GM23338 (cell line): ENCODE measurements at regions not wholly inside any gene's neighbourhood (a gene's known extent, or its start where the extent isn't known, plus 50 kb on each side); places are given as distances from the start of the nearest gene placed in this dataset.

Experiments used
- ATAC-seq: fragments of 200-7000 bp; cut with Tn5 transposase; 3 replicates; pipeline ENCODE4 v1.9.1; 2020
- DNase-seq: peaks from one replicate; pipeline ENCODE4 v3.0.0-alpha.2; 2015; ENCODE audit warnings: low spot score
- H2AFZ ChIP-seq: fragments of 200-600 bp; sonication (generic); 2 replicates; pipeline ENCODE4 v1.8.0; 2016; ENCODE audit warnings: antibody characterized with exemption, mild to moderate bottlenecking, moderate library complexity
- H3F3A ChIP-seq: fragments of 200-600 bp; sonication (generic); replicated peaks from 2 replicates; pipeline ENCODE4 v1.8.0; 2017; ENCODE audit warnings: antibody characterized with exemption, mixed run types, low read depth
- H3K27ac ChIP-seq: fragments of 200-600 bp; sonication (generic); 2 replicates; pipeline ENCODE4 v1.6.1; 2016; ENCODE audit warnings: low read depth
- H3K27me3 ChIP-seq: fragments of 200-600 bp; sonication (generic); 2 replicates; pipeline ENCODE4 v1.8.0; 2016; ENCODE audit warnings: mild to moderate bottlenecking, mixed run types, moderate library complexity; ENCODE audit not compliant: insufficient read depth
- H3K36me3 ChIP-seq: fragments of 200-600 bp; sonication (generic); 2 replicates; pipeline ENCODE4 v1.8.0; 2016; ENCODE audit warnings: mild to moderate bottlenecking; ENCODE audit not compliant: insufficient read depth
- H3K4me1 ChIP-seq: fragments of 200-600 bp; sonication (generic); 2 replicates; pipeline ENCODE4 v1.8.0; 2016; ENCODE audit warnings: mild to moderate bottlenecking, moderate library complexity; ENCODE audit not compliant: insufficient read depth
- H3K4me2 ChIP-seq: fragments of 200-600 bp; sonication (generic); 2 replicates; pipeline ENCODE4 v1.7.1; 2017; ENCODE audit warnings: mixed run types
- H3K4me3 ChIP-seq: fragments of 200-600 bp; sonication (generic); 2 replicates; pipeline ENCODE4 v1.6.1; 2016; ENCODE audit warnings: mixed run types
- H3K79me2 ChIP-seq: fragments of 200-600 bp; sonication (generic); replicated peaks from 2 replicates; pipeline ENCODE4 v1.8.0; 2017; ENCODE audit warnings: mild to moderate bottlenecking; ENCODE audit not compliant: insufficient read depth
- H3K9me2 ChIP-seq: fragments of 200-600 bp; sonication (generic); 2 replicates; pipeline ENCODE4 v1.8.0; 2017; ENCODE audit not compliant: insufficient read depth
- H4K20me1 ChIP-seq: fragments of 200-600 bp; sonication (generic); replicated peaks from 2 replicates; pipeline ENCODE4 v1.8.0; 2017; ENCODE audit warnings: mild to moderate bottlenecking; ENCODE audit not compliant: insufficient read depth
- H3K27ac Mint-ChIP-seq: 2 replicates; pipeline ENCODE4 v1.8.0; 2020; ENCODE audit warnings: inconsistent platforms, mild to moderate bottlenecking, moderate library complexity, mixed read lengths
- H3K27me3 Mint-ChIP-seq: 3 replicates; pipeline ENCODE4 v1.8.0; 2022; ENCODE audit warnings: low read depth, mild to moderate bottlenecking, moderate library complexity, mixed read lengths, inconsistent platforms; ENCODE audit not compliant: insufficient read depth, poor library complexity
- H3K36me3 Mint-ChIP-seq: 3 replicates; pipeline ENCODE4 v1.8.0; 2021; ENCODE audit warnings: low read depth, mild to moderate bottlenecking, inconsistent platforms, moderate library complexity, mixed read lengths
- H3K4me1 Mint-ChIP-seq: 3 replicates; pipeline ENCODE4 v1.8.0; 2020; ENCODE audit warnings: mild to moderate bottlenecking, inconsistent platforms, mixed read lengths
- H3K4me3 Mint-ChIP-seq: 3 replicates; pipeline ENCODE4 v1.8.0; 2021; ENCODE audit warnings: moderate library complexity, mild to moderate bottlenecking, inconsistent platforms, mixed read lengths
- H3K9me3 Mint-ChIP-seq: 3 replicates; pipeline ENCODE4 v1.8.0; 2020; ENCODE audit warnings: moderate library complexity, mild to moderate bottlenecking, inconsistent platforms, mixed read lengths
- ETS1 ChIP-seq: IDR thresholded peaks from 2 replicates; pipeline ENCODE4 v1.6.1; 2016; ENCODE audit warnings: antibody characterized with exemption
- EZH2 ChIP-seq: fragments of 200-600 bp; sonication (generic); IDR thresholded peaks from one replicate; pipeline ENCODE4 v1.8.0; 2017; ENCODE audit warnings: antibody characterized with exemption, mild to moderate bottlenecking, low read depth; ENCODE audit not compliant: unreplicated experiment
- EZH2phosphoT487 ChIP-seq: fragments of 200-600 bp; sonication (generic); IDR thresholded peaks from one replicate; pipeline ENCODE4 v1.8.1; 2018; ENCODE audit warnings: antibody characterized with exemption; ENCODE audit not compliant: unreplicated experiment
- JUNB ChIP-seq: IDR thresholded peaks from one replicate; pipeline ENCODE4 v1.6.1; 2016; ENCODE audit warnings: antibody characterized with exemption; ENCODE audit not compliant: unreplicated experiment
- NANOG ChIP-seq: IDR thresholded peaks from 2 replicates; pipeline ENCODE4 v1.6.1; 2016; ENCODE audit warnings: antibody characterized with exemption, borderline replicate concordance
- POLR2AphosphoS5 ChIP-seq: IDR thresholded peaks from 2 replicates; pipeline ENCODE4 v1.6.1; 2016; ENCODE audit warnings: antibody characterized with exemption, low read depth
- ZNF114 ChIP-seq: fragments of 250-450 bp; sonication (Bioruptor Pico); IDR thresholded peaks from 2 replicates; pipeline ENCODE4 v1.5.0; 2020; ENCODE audit warnings: mild to moderate bottlenecking, moderate library complexity
- ZNF331 ChIP-seq: fragments of 250-450 bp; sonication (Bioruptor Pico); IDR thresholded peaks from 2 replicates; pipeline ENCODE4 v1.5.0; 2020; ENCODE audit warnings: low read depth, mild to moderate bottlenecking, moderate library complexity
- ZNF462 ChIP-seq: fragments of 250-450 bp; sonication (Bioruptor Pico); IDR thresholded peaks from 2 replicates; pipeline ENCODE4 v1.5.0; 2020; ENCODE audit warnings: mild to moderate bottlenecking, moderate library complexity
- TF ChIP-seq, protein P1 (sequence below): IDR thresholded peaks from one replicate; pipeline ENCODE4 v1.6.1; 2018; ENCODE audit warnings: antibody characterized with exemption; ENCODE audit not compliant: unreplicated experiment

GRCh38 chrX:109813236-109813635 is 80.2 kb upstream of the ACSL4 start (continued):
- TF ChIP-seq, protein P1, sequence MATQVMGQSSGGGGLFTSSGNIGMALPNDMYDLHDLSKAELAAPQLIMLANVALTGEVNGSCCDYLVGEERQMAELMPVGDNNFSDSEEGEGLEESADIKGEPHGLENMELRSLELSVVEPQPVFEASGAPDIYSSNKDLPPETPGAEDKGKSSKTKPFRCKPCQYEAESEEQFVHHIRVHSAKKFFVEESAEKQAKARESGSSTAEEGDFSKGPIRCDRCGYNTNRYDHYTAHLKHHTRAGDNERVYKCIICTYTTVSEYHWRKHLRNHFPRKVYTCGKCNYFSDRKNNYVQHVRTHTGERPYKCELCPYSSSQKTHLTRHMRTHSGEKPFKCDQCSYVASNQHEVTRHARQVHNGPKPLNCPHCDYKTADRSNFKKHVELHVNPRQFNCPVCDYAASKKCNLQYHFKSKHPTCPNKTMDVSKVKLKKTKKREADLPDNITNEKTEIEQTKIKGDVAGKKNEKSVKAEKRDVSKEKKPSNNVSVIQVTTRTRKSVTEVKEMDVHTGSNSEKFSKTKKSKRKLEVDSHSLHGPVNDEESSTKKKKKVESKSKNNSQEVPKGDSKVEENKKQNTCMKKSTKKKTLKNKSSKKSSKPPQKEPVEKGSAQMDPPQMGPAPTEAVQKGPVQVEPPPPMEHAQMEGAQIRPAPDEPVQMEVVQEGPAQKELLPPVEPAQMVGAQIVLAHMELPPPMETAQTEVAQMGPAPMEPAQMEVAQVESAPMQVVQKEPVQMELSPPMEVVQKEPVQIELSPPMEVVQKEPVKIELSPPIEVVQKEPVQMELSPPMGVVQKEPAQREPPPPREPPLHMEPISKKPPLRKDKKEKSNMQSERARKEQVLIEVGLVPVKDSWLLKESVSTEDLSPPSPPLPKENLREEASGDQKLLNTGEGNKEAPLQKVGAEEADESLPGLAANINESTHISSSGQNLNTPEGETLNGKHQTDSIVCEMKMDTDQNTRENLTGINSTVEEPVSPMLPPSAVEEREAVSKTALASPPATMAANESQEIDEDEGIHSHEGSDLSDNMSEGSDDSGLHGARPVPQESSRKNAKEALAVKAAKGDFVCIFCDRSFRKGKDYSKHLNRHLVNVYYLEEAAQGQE = no peak
- TF ChIP-seq ZNF462 (CRISPR knock-in tag) = no peak
- TF ChIP-seq ETS1 = no peak
- no peak for TF ChIP-seq NANOG

DNA sequence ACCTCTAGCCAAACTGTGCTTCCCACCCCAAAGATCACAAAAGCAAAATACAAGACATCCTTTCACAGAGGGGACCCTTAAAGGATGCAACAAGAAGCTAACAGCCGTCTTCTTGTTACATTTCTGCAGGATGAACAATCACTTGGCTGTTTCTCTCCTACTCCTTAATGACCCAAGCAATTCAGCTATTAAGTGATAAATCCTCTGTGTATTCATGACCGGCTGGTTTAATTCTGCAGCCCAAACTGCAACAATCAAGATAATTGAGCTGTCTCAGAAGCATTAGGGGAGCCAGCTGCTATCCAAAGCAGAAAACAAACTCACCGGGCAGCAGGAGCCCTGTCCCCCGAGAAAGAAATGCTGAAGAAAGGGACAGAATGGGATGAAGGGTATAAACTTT is 85.9 kb upstream of the ACSL4 start:
- no peaks in the 10 kb centered on the region for H3K9me2 ChIP-seq
- DNase-seq = no peak
- no peaks in the 10 kb centered on the region for H3K79me2 ChIP-seq
- H3K27ac ChIP-seq = no peak overlapping the region
- no peak overlapping the region for H3K4me3 Mint-ChIP-seq
- H3K4me3 ChIP-seq = no peak overlapping the region
- no peaks in the 10 kb centered on the region for H3K27me3 Mint-ChIP-seq
- H3K4me1 Mint-ChIP-seq = peaks cover 4% of the 10 kb centered on the region; the same call in 2 of the 3 replicates
- no peaks in the 10 kb centered on the region for H4K20me1 ChIP-seq
- H3F3A ChIP-seq = no peaks in the 10 kb centered on the region
- no peak overlapping the region for H3K4me2 ChIP-seq
- H3K36me3 Mint-ChIP-seq = no peaks in the 10 kb centered on the region
- no peaks in the 10 kb centered on the region for H3K9me3 Mint-ChIP-seq
- ATAC-seq = no peak
- no peaks in the 10 kb centered on the region for H3K27me3 ChIP-seq
- no peaks in the 10 kb centered on the region for H3K36me3 ChIP-seq
- no peaks in the 10 kb centered on the region for H3K4me1 ChIP-seq
- no peak overlapping the region for H2AFZ ChIP-seq
- H3K27ac Mint-ChIP-seq = no peak overlapping the region
- no peak for TF ChIP-seq JUNB
- no peak for TF ChIP-seq ETS1
- no peak for TF ChIP-seq EZH2
- TF ChIP-seq EZH2phosphoT487 = no peak
- no peak for TF ChIP-seq POLR2AphosphoS5
- TF ChIP-seq, protein P1 = no peak
- TF ChIP-seq ZNF114 (CRISPR knock-in tag) = no peak
- no peak for TF ChIP-seq ZNF331 (CRISPR knock-in tag)
